WTC11 (cell line): ENCODE measurements at regions not wholly inside any gene's neighbourhood (a gene's known extent, or its start where the extent isn't known, plus 50 kb on each side); places are given as distances from the start of the nearest gene placed in this dataset.

Source experiments
- CREM ChIP-seq: sonication (generic); formaldehyde crosslinking; IDR thresholded peaks from 2 replicates; pipeline ENCODE4 v1.8.1; 2022; ENCODE audit warnings: mild to moderate bottlenecking, missing genetic modification reagents, moderate library complexity
- ELF4 ChIP-seq: sonication (generic); formaldehyde crosslinking; IDR thresholded peaks from 2 replicates; pipeline ENCODE4 v1.8.1; 2022; ENCODE audit warnings: low read depth, mild to moderate bottlenecking, moderate library complexity, missing genetic modification reagents
- HMGXB4 ChIP-seq: sonication (generic); formaldehyde crosslinking; IDR thresholded peaks from 2 replicates; pipeline ENCODE4 v1.8.1; 2023; ENCODE audit warnings: mild to moderate bottlenecking, moderate library complexity, missing genetic modification reagents
- MLX ChIP-seq: sonication (generic); formaldehyde crosslinking; IDR thresholded peaks from 2 replicates; pipeline ENCODE4 v1.8.1; 2023; ENCODE audit warnings: mild to moderate bottlenecking, missing genetic modification reagents, moderate library complexity
- MYBL2 ChIP-seq: sonication (generic); formaldehyde crosslinking; IDR thresholded peaks from 2 replicates; pipeline ENCODE4 v1.8.1; 2023; ENCODE audit warnings: mild to moderate bottlenecking, moderate library complexity, missing genetic modification reagents
- NFYB ChIP-seq: sonication (generic); formaldehyde crosslinking; conservative IDR thresholded peaks from 2 replicates; pipeline ENCODE4 v1.8.0; 2022; ENCODE audit warnings: low read depth, missing genetic modification reagents
- NR1H2 ChIP-seq: sonication (generic); formaldehyde crosslinking; IDR thresholded peaks from 2 replicates; pipeline ENCODE4 v1.9.0; 2021; ENCODE audit warnings: mild to moderate bottlenecking, moderate library complexity, missing genetic modification reagents
- NR3C1 ChIP-seq: sonication (generic); formaldehyde crosslinking; conservative IDR thresholded peaks from 2 replicates; pipeline ENCODE4 v1.8.1; 2023; ENCODE audit warnings: low read depth, mild to moderate bottlenecking, missing genetic modification reagents
- TCF7 ChIP-seq: sonication (generic); formaldehyde crosslinking; IDR thresholded peaks from 2 replicates; pipeline ENCODE4 v1.8.0; 2022; ENCODE audit warnings: mild to moderate bottlenecking, low read depth, missing genetic modification reagents, moderate library complexity
- ZBTB21 ChIP-seq: sonication (generic); formaldehyde crosslinking; IDR thresholded peaks from 2 replicates; pipeline ENCODE4 v1.8.1; 2023; ENCODE audit warnings: mild to moderate bottlenecking, missing genetic modification reagents, borderline replicate concordance
- ZNF263 ChIP-seq: sonication (generic); formaldehyde crosslinking; IDR thresholded peaks from 2 replicates; pipeline ENCODE4 v1.8.1; 2022; ENCODE audit warnings: low read depth, mild to moderate bottlenecking, moderate library complexity, missing genetic modification reagents
- TF ChIP-seq, protein P1 (sequence below): sonication (generic); formaldehyde crosslinking; IDR thresholded peaks from 2 replicates; pipeline ENCODE4 v1.8.0; 2022; ENCODE audit warnings: mild to moderate bottlenecking, missing genetic modification reagents
- TF ChIP-seq, protein P2 (sequence below): fragments of 200-600 bp; IDR thresholded peaks from 2 replicates; pipeline ENCODE4 v1.8.0; 2022; ENCODE audit warnings: antibody characterized with exemption
- TF ChIP-seq, protein P3 (sequence below): sonication (generic); formaldehyde crosslinking; IDR thresholded peaks from 2 replicates; pipeline ENCODE4 v1.8.0; 2022; ENCODE audit warnings: mild to moderate bottlenecking, missing genetic modification reagents

DNA sequence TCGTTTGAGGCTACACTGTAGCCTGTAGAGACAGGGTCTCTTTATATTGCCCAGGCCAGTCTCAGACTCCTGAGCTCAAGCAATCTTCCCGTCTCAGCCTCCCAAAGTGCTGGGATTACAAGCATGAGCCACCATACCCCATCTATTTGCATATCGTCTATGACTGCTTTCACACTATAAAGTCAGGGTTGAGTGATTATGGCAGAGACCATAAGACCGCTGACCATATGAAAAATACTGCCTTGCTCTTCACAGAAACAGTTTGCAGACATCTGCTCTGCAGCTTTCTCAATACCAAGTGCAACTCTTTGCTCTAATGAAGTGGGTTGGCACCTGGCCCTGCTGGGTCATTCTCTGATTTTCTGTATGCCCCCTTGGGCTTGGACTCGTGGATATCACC lies 79.5 kb upstream of the PAK5 start:
- TF ChIP-seq ZNF263 (CRISPR knock-in tag) (no peak), NR1H2 (CRISPR knock-in tag) (no peak), TCF7 (CRISPR knock-in tag) (no peak), MLX (CRISPR knock-in tag) (no peak), NFYB (no peak), CREM (no peak), MYBL2 (no peak), NR3C1 (CRISPR knock-in tag) (no peak), ELF4 (no peak), ZBTB21 (CRISPR knock-in tag) (no peak), HMGXB4 (CRISPR knock-in tag) (no peak)
- TF ChIP-seq, protein P1, sequence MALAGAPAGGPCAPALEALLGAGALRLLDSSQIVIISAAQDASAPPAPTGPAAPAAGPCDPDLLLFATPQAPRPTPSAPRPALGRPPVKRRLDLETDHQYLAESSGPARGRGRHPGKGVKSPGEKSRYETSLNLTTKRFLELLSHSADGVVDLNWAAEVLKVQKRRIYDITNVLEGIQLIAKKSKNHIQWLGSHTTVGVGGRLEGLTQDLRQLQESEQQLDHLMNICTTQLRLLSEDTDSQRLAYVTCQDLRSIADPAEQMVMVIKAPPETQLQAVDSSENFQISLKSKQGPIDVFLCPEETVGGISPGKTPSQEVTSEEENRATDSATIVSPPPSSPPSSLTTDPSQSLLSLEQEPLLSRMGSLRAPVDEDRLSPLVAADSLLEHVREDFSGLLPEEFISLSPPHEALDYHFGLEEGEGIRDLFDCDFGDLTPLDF (CRISPR knock-in tag), result no peak
- TF ChIP-seq, protein P2, sequence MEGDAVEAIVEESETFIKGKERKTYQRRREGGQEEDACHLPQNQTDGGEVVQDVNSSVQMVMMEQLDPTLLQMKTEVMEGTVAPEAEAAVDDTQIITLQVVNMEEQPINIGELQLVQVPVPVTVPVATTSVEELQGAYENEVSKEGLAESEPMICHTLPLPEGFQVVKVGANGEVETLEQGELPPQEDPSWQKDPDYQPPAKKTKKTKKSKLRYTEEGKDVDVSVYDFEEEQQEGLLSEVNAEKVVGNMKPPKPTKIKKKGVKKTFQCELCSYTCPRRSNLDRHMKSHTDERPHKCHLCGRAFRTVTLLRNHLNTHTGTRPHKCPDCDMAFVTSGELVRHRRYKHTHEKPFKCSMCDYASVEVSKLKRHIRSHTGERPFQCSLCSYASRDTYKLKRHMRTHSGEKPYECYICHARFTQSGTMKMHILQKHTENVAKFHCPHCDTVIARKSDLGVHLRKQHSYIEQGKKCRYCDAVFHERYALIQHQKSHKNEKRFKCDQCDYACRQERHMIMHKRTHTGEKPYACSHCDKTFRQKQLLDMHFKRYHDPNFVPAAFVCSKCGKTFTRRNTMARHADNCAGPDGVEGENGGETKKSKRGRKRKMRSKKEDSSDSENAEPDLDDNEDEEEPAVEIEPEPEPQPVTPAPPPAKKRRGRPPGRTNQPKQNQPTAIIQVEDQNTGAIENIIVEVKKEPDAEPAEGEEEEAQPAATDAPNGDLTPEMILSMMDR, result no peak
- TF ChIP-seq, protein P3, sequence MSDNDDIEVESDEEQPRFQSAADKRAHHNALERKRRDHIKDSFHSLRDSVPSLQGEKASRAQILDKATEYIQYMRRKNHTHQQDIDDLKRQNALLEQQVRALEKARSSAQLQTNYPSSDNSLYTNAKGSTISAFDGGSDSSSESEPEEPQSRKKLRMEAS (CRISPR knock-in tag), result no peak
